ENCODE measurements at regions not wholly inside any gene's neighbourhood (a gene's known extent, or its start where the extent isn't known, plus 50 kb on each side); places are given as distances from the start of the nearest gene placed in this dataset.

DNA sequence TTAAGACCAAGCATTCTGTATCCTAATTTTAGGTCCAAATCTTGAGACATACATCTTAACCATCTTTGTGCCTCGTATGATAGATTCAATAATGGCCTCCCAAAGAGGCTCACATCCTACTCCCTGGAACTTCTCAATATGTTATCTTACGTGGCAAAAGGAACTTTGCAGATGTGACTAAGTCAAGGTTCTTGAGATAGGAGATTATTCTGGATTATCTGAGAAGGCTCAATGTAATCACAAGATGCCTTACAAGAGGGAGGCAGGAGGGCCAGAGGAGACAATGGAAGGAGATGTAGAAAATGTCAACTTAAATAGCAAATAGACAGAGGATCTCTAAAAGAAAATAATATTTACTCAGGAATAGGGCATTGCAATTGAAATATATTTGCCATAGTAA, 548.9 kb downstream of the MATN1 start:
- DNase-seq (ENCODE audit: low read depth, low spot score): no peak
- Histone ChIP-seq H3K36me3 (ENCODE audit: control insufficient read depth in 2 of 2, extremely low read depth in 1 of 2, insufficient read depth in 2 of 2, low read length in 2 of 2) (no peaks in the 10 kb centered on the region), H3K27me3 (ENCODE audit: control insufficient read depth, extremely low read depth, insufficient read depth, low read length) (no peaks in the 10 kb centered on the region), H3K4me1 (ENCODE audit: control insufficient read depth, extremely low read depth, insufficient read depth, low read length) (no peaks in the 10 kb centered on the region), H3K27ac (ENCODE audit: control insufficient read depth, insufficient read depth, low read length) (no peak overlapping the region), H2AFZ (ENCODE audit: control insufficient read depth, low read length) (no peak overlapping the region), H3K4me3 (ENCODE audit: control insufficient read depth in 2 of 3, extremely low read depth in 1 of 3, insufficient read depth in 2 of 3, low read depth in 1 of 3, low read length in 3 of 3) (no peak overlapping the region), H3K4me2 (ENCODE audit: control insufficient read depth, extremely low read depth, insufficient read depth, low read depth, low read length) (no peak overlapping the region), H3K9me3 (ENCODE audit: control insufficient read depth, low read depth, low read length) (no peaks in the 10 kb centered on the region), H3K79me2 (ENCODE audit: control insufficient read depth, insufficient read depth, low read length) (no peaks in the 10 kb centered on the region), H3K9me1 (ENCODE audit: control insufficient read depth, extremely low read depth, insufficient read depth, low read length) (no peaks in the 10 kb centered on the region), H3K9ac (ENCODE audit: control insufficient read depth, extremely low read depth, insufficient read depth, low read length) (no peak overlapping the region), H4K20me1 (ENCODE audit: control insufficient read depth, extremely low read depth, insufficient read depth, low read length) (no peaks in the 10 kb centered on the region)
- no peak for TF ChIP-seq EZH2 (IDR thresholded peaks at IDR 0.05; ENCODE audit: low read length)
- TF ChIP-seq, protein P1, sequence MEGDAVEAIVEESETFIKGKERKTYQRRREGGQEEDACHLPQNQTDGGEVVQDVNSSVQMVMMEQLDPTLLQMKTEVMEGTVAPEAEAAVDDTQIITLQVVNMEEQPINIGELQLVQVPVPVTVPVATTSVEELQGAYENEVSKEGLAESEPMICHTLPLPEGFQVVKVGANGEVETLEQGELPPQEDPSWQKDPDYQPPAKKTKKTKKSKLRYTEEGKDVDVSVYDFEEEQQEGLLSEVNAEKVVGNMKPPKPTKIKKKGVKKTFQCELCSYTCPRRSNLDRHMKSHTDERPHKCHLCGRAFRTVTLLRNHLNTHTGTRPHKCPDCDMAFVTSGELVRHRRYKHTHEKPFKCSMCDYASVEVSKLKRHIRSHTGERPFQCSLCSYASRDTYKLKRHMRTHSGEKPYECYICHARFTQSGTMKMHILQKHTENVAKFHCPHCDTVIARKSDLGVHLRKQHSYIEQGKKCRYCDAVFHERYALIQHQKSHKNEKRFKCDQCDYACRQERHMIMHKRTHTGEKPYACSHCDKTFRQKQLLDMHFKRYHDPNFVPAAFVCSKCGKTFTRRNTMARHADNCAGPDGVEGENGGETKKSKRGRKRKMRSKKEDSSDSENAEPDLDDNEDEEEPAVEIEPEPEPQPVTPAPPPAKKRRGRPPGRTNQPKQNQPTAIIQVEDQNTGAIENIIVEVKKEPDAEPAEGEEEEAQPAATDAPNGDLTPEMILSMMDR (optimal IDR thresholded peaks at IDR 0.05 in 1 of 3, IDR thresholded peaks at IDR 0.05 in 1 of 3, conservative IDR thresholded peaks at IDR 0.05 in 1 of 3; ENCODE audit: extremely low read depth in 1 of 3, insufficient read depth in 2 of 3, low read length in 3 of 3): no peak
- dilution Hi-C loops (cut with MboI; ENCODE audit: extremely low pct_ligation_motif_present, low sequenced_read_pairs): no loop called here
- no peak for FAIRE-seq

DNA sequence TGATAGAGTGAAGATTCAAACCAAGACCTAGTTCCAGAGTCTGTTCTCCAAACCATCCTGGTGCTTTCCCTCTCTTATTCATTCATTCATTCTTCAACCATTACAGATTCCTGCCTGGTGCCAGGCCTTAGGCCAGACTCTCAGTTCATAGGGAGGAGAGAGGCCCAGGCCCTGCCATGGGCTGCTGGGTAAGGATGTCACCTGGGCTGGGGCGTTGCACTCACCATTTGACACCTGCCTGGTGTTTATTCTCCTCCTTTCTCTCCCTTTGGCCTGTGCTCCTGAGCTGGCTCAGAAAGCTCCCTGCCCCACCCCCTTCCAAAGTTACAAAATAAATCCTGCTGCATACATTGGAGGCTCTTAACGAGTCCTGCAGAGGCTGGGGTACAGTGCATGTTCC, 549.8 kb downstream of the MATN1 start:
- no peak for DNase-seq (ENCODE audit: low read depth, low spot score)
- Histone ChIP-seq H3K4me3 (ENCODE audit: control insufficient read depth in 2 of 3, extremely low read depth in 1 of 3, insufficient read depth in 2 of 3, low read depth in 1 of 3, low read length in 3 of 3) (no peak overlapping the region), H3K9me1 (ENCODE audit: control insufficient read depth, extremely low read depth, insufficient read depth, low read length) (no peaks in the 10 kb centered on the region), H4K20me1 (ENCODE audit: control insufficient read depth, extremely low read depth, insufficient read depth, low read length) (no peaks in the 10 kb centered on the region), H3K9ac (ENCODE audit: control insufficient read depth, extremely low read depth, insufficient read depth, low read length) (no peak overlapping the region), H3K4me2 (ENCODE audit: control insufficient read depth, extremely low read depth, insufficient read depth, low read depth, low read length) (no peak overlapping the region), H3K36me3 (ENCODE audit: control insufficient read depth in 2 of 2, extremely low read depth in 1 of 2, insufficient read depth in 2 of 2, low read length in 2 of 2) (no peaks in the 10 kb centered on the region), H3K79me2 (ENCODE audit: control insufficient read depth, insufficient read depth, low read length) (no peaks in the 10 kb centered on the region), H2AFZ (ENCODE audit: control insufficient read depth, low read length) (no peak overlapping the region), H3K4me1 (ENCODE audit: control insufficient read depth, extremely low read depth, insufficient read depth, low read length) (no peaks in the 10 kb centered on the region), H3K9me3 (ENCODE audit: control insufficient read depth, low read depth, low read length) (no peaks in the 10 kb centered on the region), H3K27me3 (ENCODE audit: control insufficient read depth, extremely low read depth, insufficient read depth, low read length) (no peaks in the 10 kb centered on the region), H3K27ac (ENCODE audit: control insufficient read depth, insufficient read depth, low read length) (no peak overlapping the region)
- FAIRE-seq: no peak
- dilution Hi-C loops (cut with MboI; ENCODE audit: extremely low pct_ligation_motif_present, low sequenced_read_pairs): no loop called here
- TF ChIP-seq, protein P1 (optimal IDR thresholded peaks at IDR 0.05 in 1 of 3, IDR thresholded peaks at IDR 0.05 in 1 of 3, conservative IDR thresholded peaks at IDR 0.05 in 1 of 3; ENCODE audit: extremely low read depth in 1 of 3, insufficient read depth in 2 of 3, low read length in 3 of 3): no peak
- no peak for TF ChIP-seq EZH2 (IDR thresholded peaks at IDR 0.05; ENCODE audit: low read length)

Data from keratinocyte (primary cell).